NOMO-1 treated with dmso at 0.1 percent for 144 hours (cell line): ENCODE measurements at regions not wholly inside any gene's neighbourhood (a gene's known extent, or its start where the extent isn't known, plus 50 kb on each side); places are given as distances from the start of the nearest gene placed in this dataset.

Experiments used
- DNase-seq: peaks from one replicate; lab custom pipeline; 2025; ENCODE audit not compliant: unreplicated experiment; lab: John Stamatoyannopoulos, UW

DNA sequence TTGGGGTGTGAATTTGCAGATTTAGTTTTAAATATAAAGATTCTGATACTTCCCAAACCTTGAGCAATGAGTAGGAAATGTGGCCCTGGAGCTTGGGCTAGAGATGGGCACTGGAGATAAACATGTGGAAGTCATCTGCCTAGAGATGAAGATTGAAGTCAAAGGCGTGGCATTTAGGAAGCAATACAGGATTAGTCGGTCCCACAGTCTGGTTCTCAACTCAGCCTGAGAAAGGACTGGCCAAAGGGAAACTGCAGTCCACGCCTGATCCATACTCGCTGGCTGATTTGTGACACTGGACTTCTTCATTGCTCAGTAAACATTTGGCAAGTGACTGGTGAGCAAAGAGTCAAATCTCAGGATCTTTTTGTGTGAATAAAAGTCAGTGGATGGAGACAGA lies 268.2 kb upstream of the ATP2B1 start:
- DNase-seq: no peak

DNA sequence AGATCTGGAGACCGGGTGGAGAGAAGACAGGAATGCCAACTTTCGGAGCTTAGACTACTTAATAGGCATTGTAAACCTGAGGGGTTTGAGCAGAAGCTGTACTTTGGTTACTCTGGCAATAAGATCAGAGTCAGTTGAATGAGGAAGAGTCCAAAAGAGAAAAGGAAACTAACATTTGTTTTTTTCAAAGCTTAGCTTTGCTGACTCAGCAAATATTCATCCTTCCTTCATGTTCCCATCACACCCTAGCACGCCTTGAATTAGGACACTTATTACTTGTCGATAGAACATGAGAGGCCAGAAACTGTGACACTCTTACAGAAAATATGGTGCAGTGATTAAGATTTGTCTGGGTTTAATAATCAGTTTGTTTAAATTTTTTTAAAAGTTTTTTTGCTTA lies 266.9 kb upstream of the ATP2B1 start:
- DNase-seq: no peak

DNA sequence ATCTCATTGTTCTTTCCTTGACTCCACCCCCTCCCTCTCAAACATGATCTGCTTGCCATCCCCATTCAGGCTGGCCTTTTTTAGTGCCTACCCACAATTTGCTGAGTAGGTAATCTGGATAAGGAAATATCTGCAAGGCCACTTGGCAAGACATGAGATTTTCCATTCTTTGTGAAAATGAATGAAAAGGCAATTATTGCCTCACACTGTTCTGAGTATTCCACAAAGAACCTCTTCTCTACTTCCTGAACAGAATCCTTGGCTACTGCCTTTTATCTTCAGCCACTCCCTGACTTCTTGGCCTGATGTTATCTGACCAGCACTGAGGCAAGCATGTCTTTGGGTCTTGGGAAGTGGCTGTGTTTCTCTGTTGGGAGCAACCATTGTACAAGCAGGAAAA lies 263.2 kb upstream of the ATP2B1 start:
- no peak for DNase-seq

DNA sequence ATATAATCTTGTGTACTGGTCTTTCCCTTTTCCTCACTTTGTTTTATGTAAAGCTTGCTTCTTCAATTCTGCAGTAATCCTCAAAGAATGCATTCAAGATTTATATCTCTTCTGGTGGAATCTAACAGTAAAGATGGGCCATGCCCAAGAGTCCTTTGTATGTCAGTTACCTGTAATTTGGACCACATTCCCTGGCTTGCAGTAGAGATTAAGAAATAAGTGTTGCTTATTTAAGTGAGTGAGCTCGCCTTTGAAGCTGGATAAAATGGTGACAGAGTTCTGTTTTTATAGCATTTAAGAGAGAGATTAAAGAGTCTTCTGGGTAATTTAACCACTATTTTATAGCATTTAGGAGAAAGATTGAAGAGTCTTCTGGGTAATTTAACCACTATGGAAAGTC lies 262.1 kb upstream of the ATP2B1 start:
- DNase-seq: no peak

DNA sequence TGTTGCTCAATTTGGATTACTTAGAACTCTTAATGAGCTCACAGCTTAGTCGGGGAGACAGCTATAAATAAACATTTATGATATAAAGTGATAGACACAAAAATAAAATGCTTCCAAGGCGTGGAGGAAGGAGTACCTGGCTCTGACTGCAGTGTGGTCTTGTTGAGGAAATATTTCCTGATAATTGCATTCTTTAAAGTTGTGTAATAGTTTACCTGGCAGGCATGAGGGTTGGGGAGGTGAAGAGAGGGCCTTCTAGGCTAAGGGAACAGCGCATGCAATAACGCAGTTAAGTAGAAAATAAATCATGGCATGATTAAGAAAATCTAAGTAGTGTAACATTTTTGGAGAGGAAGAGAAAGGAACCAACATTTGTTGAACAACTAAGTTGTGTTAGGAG lies 260.5 kb upstream of the ATP2B1 start:
- no peak for DNase-seq

DNA sequence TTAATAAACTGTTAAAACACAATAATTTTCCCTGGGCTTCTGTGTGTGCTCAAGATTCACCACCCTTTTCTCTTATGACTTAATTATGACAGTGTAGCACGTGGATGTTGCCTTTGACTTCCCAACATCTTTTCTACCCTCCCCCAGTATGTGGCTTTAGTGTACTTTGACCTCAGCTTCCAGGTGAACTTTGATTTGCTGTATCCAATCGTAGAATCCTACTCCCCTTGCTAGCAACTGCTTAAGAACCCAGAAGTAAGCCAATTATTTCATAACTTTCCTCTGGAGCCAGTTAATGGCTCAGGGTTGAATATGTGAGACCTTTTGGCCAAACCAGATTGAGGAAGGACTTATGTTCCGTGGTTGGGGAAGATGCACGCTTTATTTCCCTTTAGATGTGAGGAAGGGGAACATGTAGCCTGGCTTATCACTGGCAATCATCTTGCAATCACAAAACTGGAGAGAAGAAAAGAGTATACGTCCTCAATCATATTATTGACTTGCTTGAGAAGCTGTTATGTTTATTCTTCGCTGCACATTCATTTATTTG lies 259.6 kb upstream of the ATP2B1 start:
- DNase-seq: peak; percentile 51

DNA sequence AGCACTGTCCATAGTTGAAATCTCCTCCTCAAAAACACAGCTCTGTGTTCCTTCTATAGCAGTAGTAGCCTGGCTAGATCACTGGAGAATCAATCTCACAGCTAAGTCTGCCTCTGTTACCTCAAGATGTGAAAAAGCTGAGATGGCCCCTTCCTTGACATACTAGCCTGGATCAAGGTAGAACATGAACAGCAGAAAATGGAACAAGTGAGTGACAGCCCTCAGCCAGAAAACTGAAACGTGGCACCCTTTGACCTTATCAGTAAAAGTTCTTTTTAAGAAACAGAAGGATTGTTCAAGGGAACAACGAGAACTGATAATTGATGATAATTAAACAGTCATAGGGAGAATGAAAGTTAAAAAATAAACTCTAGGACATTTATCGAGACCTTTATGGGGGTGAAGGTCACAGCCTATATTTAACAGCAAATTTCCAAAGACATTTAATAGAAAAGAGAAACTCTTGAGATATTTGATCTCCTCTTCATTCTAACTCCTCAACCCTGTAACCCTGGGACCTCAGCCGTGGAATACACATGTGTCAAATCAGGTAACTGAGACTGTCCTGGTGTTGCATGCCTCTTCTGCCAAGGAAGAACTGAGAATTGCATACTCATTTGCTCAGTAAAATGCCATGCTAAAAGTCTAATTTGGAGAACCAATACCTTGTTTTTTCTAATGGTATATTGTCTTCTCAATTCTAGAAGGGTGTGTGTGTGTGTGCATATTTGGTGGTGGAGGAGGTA lies 258.0 kb upstream of the ATP2B1 start:
- no peak for DNase-seq

DNA sequence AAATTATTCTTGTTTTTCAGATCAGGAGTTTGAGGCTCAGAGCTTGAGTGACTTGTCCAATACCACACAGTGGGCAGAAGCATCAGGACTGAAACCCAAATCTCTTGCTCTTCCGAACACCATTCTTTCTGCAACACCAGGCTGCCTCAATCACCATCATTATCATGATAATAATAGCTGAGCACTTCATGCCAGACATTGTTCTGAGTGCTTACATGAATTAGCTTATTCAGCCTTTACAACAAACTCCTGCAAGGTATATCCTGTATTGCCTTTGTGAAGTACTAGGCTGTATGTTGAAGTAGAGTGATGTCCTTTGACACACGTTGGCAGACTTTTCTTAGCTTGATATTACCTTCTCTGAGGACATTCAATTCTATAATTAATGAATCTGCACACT lies 257.4 kb upstream of the ATP2B1 start:
- DNase-seq: no peak

DNA sequence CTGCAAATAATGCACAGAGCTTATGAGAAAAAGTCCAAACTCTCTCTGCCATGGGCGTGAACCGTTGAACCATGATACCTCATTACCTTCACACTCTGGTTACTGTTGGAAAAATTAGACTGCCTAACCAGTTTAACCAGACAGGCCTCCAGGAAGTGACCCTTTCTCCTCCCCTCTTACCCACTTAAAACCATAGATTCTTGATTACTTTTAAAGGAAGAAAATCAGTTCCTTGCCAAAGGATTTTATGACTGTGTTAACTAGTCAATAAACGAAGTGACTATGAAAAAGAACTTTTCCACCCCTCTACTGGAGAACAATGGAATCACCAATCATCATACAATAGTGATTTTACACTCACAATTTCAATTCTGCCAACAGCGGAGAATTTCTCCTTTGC lies 254.0 kb upstream of the ATP2B1 start:
- no peak for DNase-seq

DNA sequence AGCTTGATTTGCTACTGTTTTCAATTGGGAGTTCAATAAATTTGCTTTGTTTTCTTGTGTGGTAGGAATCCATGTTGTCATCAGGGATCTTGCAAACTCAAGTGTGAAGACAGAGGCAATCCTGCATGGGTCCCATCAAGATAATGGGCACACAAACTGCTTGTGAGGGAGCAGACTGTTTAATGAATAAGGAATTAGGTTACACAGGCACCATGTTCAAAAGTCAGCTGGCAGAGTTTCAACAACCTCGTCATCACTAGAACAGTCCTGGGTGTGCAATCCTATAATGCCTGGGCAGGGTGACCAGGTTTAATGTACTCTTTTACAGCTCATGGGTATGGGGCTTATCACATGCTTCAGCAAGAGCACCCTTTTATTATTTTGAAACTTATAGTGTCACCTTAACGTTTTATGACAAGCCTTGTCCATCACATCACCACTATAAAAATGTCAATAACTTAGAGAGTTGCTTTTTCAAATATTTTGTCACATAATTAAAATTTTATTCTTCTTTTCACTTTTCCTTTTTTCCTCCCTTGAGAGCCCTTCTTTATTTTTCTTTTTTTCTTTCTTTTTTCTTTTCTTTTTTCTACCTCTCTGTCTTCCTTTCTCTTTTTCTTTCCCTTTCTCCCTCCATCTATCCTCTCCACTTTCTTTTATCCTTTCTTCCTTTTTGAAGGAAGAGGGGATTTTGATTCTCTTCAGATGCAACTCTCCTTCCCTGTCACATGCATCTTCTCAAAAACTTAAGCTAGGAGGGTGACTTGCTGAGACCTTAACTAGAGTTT lies 252.2 kb upstream of the ATP2B1 start:
- DNase-seq: no peak

DNA sequence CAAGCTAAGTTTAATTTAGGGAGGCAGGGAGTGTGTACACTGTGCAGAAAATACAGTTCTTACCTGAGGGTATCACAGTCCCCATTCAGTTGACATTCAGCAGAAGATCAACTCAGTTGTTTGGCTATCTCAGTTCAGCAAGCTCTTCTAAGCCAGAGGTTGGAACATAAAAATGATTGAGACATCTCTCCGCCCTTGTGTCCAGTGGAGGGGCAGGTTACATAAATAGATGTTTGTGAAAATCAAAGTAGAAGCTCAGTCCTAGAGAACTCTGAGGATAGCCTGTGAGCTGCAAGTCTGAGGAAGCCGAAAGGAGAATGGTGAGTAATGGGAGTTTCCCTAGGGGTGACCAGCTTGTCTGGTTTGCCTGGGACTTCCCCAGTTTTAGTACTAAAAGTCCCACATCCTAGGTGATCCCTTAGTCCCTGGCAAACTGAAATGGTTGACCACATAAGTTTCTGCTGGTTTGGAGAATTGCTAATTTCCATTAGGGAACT lies 251.4 kb upstream of the ATP2B1 start:
- DNase-seq: no peak

DNA sequence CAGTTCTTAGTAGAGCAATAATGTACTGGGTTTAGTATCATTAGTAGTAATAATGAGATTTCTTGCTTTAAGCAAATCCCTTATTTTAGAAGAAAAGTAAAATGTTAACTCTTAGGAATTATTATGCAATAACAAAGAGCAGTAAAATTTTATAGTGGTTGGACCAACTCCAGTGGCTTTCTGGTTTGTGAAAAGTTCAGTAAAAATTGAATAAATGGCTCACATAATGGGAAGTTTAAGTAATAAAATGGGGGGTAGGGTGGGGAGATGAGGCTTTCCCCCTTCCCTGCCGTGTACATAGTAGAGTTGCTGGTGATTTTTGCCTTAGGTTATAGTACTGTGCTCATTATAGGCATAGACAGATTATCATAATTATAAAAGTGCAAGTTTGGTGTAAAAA lies 250.5 kb upstream of the ATP2B1 start:
- DNase-seq: no peak

DNA sequence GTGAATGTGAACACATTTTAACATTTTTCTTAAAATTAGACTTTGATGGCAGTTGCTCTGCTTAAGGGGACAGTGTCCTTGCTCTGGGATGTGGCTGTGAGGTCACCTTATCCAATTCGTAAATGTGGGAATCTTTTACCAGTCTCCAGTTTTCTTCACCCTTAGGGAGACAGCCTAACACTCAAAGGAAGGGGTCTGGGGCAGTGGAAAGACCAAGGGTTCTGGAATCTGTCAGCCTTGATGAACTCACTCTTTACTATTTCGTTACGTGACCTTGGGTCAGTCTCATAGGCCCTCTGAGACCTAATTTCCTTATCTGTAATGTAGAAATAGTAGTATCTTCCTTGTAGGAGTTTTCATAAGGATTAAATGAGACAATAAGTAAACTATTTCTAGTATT lies 245.6 kb upstream of the ATP2B1 start:
- DNase-seq: no peak

DNA sequence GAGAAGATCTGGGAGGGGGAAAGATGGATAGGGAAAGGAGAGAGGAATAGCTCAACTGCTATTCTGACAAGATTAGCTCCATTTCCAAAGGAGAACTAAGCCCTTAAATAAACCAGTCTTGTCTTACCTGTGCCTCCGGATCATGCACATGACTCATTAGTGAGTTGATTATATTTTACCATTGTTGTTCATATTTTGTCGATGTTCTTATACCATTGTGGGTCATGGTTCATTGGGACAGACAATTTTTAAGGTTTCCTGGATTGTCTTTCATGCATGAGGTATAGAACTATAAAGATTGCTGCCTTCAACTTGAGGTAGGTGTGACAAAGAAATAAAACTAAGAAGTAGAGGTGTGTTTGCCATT lies 243.0 kb upstream of the ATP2B1 start:
- DNase-seq: no peak

DNA sequence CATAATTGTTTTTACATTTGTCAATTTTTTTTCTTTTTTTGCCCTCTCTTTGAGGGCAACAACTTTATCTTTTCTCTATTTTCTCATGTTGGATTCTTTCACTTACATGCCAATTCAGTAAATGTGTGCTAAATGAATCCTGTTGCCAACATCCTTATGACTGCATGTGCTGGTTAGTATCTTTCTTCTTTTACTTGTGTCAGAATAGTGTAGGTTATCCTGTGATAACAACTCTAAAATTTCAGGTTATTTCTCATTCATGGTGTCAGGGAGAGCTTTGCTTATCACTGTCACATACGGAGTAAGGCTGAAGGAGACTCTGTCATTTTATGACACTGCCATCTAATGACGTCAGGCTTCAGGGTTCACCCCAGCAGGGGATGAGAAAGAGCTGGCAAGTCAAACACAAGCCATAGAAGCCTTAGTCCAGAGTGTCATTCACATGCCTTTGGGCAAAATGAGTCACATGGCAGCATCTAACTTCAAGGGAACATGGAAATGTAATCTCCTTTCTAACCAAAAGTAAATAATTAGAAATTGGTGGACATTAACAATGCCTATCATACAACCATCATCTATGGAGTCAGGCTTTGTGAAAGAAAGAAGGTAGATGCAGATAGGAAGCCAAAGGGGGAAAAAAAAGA lies 242.5 kb upstream of the ATP2B1 start:
- DNase-seq: no peak

DNA sequence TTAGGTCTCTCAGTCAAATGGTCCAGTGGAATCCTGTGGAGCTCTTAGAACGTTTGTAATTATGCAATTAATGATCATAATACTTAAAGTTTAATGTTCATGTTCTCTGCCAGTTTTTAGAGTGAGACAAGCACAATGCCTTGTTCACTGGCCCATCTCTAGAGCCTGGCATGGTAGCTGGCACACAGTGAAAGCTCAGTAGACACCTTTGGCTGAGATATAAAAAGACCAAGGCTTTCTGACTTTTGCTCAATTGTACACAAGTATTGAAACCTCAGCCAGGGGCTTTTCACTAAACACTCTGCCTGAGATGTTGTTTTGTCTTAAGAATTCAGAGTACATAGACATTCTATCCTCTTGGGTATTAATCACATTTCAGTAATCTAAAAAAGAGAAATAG lies 241.8 kb upstream of the ATP2B1 start:
- no peak for DNase-seq

DNA sequence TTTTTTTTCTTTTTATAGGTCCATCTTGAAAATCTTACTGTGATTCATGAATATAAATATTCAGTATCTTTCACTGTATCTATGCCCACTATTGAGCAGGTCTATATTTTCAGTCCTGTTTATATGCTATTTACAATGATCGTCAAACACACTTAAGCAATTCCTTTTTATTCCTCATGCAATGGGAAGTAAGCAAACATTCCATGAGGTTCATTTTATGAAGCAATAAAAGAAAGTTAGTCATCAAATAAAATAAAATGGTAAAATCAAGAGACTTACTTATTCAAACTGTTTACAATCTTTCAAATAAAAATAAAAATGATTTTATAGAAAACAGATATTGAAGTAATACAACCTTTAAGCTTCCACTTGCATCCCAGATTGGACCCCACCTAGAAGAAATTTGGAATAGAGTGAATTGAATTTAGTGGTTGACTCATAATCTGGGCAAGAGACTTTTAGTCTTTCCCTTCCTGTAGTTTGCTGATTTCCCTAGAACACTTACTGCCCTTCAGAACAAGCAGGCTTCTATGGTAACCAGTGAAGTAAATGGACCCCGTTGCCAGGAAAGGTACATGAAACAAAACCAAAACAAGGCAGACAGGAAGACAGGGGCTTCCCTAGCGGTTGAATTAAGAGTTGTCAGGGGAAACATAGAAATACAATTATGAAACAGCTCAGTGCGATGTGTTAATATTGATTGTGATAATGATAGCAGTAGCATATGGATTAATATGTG lies 241.0 kb upstream of the ATP2B1 start:
- DNase-seq: no peak

DNA sequence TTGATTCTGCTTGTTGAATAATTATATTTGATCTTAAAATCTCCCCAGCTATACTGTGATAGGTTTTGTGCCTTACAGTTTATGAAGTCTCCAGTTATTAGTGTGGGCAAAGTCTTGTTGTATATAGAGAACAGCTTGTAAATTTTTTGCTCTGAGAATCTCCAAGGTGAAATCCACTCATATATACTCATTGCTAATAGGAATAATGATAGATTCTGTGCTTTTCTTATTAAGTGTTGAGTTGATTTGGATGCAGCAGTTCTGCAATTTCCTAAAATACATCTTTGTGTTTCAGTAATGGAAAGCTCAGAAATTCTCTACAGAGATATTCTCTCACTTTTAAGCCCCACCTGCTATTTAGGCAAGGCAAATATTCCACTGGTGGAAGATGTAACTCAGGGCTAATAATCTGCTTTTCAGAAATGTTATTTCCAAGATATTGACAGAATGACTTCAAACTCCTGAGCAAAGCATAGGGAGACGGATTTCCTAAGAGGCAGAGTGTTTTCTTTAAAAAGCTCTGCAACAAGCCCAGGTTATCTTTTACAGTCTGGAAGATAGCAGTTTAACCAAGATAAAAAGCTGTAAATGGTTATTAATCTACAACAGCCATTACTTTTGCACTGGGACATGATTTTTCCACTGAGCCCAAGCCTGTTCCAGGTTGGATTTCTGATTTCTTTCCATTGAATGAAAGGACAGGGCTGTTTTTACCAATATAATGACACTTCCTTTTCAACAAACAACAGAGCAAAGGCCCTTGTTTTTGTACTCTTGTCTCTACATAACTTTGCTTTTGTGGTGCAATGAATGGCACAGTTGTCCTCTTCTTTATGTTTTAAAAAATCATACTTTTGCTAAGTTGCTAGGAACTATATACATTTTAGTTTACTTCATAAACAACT lies 239.9 kb upstream of the ATP2B1 start:
- no peak for DNase-seq

DNA sequence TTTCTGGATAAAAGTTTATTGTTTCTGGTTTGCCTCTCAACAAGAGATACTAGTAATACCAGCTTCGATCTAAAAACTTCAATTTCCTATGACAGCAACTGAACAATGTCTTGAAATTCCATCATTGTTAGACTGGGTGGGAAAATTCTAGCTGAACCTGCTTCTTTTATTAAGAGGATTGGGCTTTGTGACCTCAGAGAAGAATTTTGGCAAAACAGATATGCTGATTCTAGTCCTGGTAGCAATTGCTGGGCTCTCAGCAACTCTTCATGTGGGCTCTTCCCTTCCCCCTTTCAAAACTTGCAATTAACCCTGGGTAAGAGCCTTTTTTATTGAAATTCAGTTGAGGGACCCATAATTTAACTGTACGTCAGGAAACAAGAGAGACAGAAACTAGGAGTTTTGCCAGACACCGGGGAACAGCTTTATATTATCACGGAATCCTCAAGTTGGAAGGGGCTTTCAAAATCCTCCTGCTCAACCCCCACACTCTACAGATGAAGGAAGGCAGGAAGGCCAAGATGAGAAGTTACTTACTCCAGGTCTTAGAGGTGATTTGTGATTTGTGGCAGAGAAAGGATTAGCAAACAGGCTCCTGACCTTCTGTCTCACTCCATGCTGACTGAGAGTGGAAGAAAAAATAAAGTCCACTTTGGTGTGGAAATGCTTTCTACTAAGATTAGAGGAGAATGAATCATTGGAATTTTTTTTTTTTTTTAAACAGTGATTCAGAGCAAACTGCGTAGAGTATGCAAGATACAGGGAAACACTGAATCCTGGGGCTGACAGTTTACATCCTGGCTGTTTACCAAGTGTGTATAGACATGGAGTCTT lies 239.0 kb upstream of the ATP2B1 start:
- no peak for DNase-seq
